ENCODE measurements at regions not wholly inside any gene's neighbourhood (a gene's known extent, or its start where the extent isn't known, plus 50 kb on each side); places are given as distances from the start of the nearest gene placed in this dataset.

GRCh38 chr6:12593771-12594529, 122.6 kb upstream of the PHACTR1 start:
- DNase-seq = no peak

GRCh38 chr6:12594530-12594893, 122.1 kb upstream of the PHACTR1 start:
- no peak for DNase-seq

DNA sequence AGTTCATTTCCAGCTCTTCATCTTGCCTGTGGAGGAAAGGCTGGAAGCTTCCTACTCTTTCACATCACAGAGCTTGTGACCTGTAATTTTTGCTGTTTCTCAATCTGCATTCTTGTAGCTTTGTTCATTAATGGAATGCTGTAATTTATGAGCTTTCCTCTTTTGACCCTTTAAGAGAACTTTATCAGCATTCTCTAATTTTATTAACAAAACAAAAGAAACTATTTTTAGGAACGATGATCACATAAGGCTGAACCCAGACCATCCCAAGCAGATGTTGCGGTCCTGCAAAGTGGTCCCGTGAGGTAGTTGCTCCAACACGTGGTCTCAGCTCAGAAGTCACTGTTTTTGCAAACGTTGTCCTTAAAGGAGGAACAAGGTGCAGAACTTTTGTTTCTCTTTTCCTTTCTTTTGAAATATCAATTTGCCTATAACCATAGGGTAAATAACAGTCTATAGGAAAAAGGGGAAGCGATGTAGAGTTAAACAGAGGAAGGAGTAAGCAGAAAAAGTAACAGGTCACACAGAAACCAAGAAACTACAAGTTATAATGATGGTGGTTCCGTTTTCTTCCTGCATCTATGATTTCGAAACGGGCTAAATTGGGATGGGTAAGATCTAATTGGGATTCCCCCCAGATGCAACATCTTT, 121.3 kb upstream of the PHACTR1 start:
- DNase-seq = no peak

- DNase-seq = no peak
Observed at GRCh38 chr6:12596731-12597130, 119.8 kb upstream of the PHACTR1 start.

DNA sequence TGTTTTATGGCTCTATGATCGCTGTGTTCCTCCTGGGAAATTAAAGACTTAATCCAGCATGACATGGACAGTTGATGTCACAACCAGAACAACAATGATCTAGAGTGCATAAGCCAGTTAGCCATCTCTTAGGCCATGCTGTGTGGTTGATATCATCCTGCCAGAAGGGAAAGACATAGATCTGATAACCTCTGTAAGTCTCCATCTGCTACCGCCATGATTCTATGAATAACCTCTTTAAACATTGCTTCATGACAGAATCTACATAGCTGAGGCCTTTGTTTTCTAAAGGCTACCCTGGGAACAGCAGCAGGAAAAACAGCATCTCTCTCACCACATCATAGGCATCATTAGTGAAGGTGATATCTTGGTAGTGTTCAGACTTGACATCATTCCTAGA, 117.6 kb upstream of the PHACTR1 start:
- DNase-seq = no peak

DNA sequence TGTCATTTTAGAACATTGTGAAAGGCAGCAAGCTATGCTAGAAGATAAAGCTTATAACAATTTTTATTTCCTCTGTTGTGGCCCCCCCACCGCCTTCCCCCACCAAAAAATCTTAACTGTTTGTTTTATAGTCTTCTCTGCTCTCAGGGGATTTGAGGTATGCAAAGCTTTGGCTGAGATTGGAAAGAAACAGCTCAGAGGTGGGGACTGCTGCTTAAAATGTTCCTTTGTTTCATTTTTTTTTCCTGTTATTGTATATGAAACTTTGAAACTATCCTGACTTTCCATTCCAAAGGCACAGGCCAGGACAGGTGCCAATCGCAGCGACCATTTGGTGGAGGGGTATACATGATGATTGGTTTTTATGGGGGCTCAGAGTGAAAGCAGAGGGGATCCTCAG, 114.7 kb upstream of the PHACTR1 start:
- no peak for DNase-seq

DNA sequence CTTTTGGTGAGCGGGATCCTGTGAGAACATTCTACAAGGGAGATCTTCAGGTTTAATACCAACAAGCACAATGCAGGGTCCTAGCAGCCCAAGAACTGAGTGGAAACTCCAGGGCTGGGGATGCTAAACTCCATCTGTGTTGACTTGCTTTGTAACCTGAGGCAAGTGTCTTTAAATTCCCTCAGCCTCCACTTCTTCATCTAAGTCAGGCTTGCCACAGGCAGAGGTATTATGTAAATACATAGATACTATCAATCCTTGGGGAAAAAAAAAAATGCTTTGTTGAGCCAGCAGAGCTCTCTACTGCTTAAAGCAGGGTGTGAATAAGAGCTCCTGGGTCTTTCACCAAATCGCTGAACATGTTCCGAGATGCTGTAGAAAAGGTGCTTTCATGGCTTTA, 114.2 kb upstream of the PHACTR1 start:
- DNase-seq = no peak

DNA sequence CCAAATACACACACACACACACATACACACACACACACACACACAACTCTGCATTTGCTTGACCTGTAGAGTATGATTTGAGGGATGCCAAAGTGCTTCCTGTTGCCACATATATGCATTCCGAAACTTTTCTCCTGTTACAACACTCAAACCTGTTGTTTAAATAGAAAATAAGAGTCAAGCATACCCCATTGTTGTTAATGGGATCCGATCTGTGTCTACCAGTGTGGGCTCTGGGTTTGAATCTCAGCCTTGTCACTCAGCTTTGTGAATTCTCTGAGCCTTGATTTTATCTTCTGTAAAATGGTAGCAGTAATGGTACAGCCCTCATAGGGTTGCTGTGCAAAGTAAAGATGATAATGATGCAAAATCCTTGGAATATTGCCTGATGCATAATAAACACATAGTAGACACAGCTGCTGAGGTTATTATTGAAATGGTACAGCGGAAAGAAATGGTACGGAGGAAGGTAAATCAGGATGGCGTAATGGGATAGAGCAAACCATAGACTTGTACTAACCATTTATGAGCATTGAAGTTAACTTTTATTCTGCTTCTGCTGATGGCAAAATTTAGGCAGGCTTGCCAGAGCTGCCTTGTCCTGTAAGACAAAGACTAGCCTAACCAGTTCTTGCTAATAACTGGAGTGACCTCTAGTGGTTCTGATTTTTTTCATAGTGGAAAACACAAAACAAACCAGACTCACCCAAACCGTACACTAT, 113.5 kb upstream of the PHACTR1 start:
- DNase-seq = peak; percentile 23

GRCh38 chr6:12603673-12604049, 112.9 kb upstream of the PHACTR1 start:
- DNase-seq = no peak

- peak; percentile 74 for DNase-seq
Observed at GRCh38 chr6:12605888-12606345, 110.7 kb upstream of the PHACTR1 start.

DNA sequence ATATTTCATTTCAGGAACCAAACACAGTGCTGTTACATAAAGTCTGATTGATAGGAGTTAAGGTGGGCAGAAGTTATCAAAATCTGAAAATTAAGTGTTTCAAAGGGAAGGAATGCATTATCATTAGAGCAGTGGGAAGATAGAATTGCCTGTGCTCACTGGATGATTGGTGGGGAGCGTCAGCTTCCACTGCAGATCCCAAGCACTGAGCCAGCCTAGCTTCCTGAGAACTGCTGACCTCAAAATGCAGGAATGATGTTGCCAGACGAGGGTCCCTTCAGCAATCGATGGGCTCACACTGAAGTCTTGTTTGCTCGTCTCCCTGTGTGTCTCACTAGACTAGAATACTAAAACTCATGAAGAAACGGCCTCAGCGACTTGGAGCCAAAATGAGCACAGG, 110.0 kb upstream of the PHACTR1 start:
- DNase-seq = no peak

DNA sequence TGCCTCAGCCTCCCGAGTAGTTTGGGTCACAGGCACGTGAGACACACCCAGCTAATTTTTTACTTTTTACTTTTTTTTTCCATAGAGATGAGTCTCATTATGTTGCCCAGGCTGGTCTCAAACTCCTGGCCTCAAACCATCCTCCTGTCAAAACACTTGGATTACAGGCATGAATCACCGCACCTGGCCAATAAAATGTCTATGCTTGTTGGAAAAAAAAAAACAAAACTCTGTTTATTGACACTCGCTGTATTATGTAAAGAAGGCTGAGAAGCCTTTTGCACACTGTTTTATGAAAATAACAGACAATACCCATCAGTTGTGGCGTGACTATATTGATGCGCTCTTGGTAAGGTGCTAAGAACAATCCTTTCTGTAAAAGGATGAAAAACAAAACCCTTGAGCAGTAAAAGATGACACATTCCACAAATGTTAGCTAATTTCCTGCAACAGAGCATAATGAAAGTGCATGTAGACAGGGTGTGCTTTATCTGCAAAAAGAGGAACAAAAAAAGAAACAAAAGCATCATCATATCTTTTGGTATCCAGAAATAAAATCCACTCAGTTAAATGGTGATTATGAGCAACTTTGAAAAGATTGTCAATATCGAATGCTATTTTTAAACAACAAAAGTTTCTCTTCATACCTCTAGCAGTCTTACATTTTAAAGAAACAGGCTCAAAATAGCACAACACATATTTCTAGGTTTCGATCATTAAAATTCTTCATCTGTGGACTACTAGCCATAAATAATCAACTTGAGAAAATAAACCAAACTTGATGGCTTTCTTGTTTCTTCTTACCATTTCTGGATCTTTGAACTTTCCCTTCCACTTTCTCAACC, 108.3 kb upstream of the PHACTR1 start:
- no peak for DNase-seq

DNA sequence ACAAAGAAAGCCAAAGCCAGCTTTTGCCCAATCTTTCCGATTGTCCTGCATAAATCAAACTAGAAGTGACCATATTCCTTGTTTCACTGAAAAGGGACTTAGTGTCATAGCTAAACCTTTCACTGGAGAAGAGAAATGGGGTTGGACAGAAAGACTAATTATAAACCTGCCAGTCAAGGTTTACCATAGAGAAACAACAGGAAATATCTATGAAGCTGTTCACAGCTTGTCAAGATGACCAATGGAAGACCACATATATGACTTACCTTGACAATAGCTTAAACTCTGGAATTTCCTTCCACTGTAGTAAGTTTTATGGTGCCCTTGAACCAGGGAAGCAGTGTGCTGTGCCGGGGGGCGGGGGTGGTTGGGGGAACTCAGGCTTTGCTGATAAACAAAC, 107.7 kb upstream of the PHACTR1 start:
- DNase-seq = no peak

GRCh38 chr6:12609751-12610150, 106.8 kb upstream of the PHACTR1 start:
- DNase-seq = no peak

GRCh38 chr6:12610862-12611261, 105.7 kb upstream of the PHACTR1 start:
- no peak for DNase-seq

DNA sequence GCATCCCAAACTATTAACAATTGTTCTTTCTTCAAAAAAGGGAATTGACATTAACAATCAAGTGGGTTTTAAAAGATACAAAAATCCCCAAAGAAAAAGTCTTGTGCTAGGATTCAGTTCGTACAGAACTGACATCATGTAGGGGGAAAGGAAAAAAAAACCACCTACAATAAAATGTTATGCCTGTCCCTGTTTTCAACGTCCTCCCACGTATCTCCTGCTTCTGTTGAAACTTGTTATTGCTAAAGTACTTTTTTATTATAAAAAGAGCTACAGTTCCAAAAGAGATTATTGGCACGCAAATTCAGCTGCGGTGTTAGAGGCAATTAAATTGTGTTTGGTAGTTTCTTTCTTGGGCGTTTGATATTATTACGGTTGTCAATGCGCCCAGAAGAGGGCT, 102.8 kb upstream of the PHACTR1 start:
- DNase-seq = no peak

- no peak for DNase-seq
Observed at GRCh38 chr6:12614456-12614855, 102.1 kb upstream of the PHACTR1 start.

- DNase-seq = no peak
Observed at GRCh38 chr6:12618296-12618695, 98.3 kb upstream of the PHACTR1 start.

- no peak for DNase-seq
Observed at GRCh38 chr6:12621754-12622153, 94.8 kb upstream of the PHACTR1 start.

- no peak for DNase-seq
Observed at GRCh38 chr6:12622566-12622965, 94.0 kb upstream of the PHACTR1 start.

DNA sequence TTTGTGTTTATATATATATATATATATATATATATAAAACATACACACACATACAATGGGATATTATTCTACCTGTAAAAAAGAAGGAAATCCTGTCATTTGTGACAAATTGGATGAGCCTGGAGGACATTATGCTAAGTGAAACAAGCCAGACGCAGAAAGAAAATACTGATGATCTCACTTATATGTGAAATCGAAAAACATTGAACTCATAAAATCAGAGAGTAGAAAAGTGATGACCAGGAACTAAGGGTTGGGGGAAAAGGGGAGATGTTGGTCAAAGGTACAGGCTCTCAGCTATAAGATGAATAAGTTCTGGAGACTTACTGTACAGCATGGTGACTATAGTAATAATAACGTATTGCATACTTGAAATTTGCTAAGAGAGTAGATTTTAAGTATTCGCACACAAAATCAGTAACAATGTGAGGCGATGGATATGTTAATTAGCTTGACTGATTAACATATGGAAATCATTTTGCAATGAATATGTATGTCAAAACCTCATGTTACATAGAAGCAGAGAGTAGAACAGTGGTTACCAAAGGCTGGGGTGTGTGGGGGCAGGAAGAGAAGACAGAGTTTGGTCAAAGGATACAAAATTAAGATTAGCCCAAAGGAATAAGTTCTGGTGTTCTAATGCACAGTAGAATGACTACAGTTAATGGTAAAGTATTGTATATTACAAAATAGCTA, 92.3 kb upstream of the PHACTR1 start:
- DNase-seq = no peak

- DNase-seq = no peak
Observed at GRCh38 chr6:12627053-12627452, 89.5 kb upstream of the PHACTR1 start.

DNA sequence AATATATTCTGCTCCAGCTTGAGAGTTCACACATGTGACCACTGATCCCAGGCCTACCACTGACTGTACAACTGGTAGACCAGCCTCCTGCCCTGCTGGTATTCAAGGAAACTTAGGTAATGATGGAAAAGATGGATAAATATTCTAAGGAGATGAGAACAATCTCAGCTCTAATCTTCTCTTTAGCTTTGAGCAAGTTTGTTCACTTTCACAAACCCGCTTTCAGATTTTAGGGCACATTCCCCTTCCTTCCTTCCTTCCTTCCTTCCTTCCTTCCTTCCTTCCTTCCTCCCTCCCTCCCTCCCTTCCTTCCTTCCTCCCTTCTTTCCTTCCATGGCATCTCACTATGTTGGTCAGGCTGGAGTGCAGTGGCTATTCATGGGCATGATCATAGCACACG, 88.2 kb upstream of the PHACTR1 start:
- no peak for DNase-seq
